ENCODE measurements at regions not wholly inside any gene's neighbourhood (a gene's known extent, or its start where the extent isn't known, plus 50 kb on each side); places are given as distances from the start of the nearest gene placed in this dataset.
A peak's percentile ranks its signal among the peaks of the same experiment; 100 is the strongest.

DNA sequence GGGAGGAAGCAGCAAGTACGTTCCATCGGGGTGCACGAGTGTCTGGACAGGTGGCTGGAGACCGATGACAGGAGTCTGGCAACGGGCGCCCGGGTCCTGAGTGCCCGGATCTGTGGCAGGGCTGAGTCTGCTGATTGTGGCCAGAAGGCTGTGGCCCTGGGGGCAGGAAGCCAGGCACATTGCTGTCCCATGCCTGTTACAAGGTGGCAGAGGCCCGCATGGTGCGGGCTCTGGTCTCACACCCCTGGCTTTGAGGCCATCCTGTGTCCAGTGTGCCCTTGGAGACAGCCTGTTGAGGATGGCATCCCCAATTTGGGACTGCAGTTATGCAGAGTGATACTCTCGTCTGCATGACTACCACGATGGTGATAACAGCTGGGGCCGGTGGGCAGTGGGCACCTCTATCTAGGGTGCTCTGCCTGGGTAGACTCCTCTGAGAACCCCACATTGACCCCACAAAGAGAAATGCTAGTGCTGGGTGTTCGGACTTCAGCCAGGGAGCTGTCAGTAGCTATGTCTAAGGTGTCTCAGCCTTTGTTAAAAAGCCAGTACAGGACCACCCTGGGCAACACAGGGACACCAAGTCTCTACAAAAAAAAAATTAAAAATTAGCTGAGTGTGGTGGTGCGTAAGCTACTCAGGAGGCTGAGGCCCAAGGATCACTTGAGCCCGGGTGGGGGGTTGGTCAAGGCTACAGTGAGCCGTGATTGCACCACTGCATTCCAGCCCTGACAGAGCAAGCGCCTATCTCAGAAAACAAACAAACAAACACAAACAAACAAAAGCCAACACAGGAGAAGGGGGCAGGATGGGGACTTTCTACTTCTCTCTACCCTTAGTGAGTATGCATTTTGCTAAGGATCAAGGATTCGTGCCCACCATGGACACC, 88.3 kb downstream of the RHOB start:
- peaks cover 25% of the 10 kb centered on the region for H3K4me1 Mint-ChIP-seq (ENCODE audit: unreplicated experiment)
- peaks cover 20% of the 10 kb centered on the region for H3K27me3 Mint-ChIP-seq
- no peak overlapping the region for H3K4me3 Mint-ChIP-seq
- no peaks in the 10 kb centered on the region for H3K9me3 Mint-ChIP-seq
- TF ChIP-seq, protein P1, sequence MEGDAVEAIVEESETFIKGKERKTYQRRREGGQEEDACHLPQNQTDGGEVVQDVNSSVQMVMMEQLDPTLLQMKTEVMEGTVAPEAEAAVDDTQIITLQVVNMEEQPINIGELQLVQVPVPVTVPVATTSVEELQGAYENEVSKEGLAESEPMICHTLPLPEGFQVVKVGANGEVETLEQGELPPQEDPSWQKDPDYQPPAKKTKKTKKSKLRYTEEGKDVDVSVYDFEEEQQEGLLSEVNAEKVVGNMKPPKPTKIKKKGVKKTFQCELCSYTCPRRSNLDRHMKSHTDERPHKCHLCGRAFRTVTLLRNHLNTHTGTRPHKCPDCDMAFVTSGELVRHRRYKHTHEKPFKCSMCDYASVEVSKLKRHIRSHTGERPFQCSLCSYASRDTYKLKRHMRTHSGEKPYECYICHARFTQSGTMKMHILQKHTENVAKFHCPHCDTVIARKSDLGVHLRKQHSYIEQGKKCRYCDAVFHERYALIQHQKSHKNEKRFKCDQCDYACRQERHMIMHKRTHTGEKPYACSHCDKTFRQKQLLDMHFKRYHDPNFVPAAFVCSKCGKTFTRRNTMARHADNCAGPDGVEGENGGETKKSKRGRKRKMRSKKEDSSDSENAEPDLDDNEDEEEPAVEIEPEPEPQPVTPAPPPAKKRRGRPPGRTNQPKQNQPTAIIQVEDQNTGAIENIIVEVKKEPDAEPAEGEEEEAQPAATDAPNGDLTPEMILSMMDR (conservative IDR thresholded peaks at IDR 0.05), result no peak
- no peaks in the 10 kb centered on the region for H3K36me3 Mint-ChIP-seq
- H3K27ac Mint-ChIP-seq, result no peak overlapping the region
- no peak for DNase-seq (ENCODE audit: extremely low spot score, unreplicated experiment)

DNA sequence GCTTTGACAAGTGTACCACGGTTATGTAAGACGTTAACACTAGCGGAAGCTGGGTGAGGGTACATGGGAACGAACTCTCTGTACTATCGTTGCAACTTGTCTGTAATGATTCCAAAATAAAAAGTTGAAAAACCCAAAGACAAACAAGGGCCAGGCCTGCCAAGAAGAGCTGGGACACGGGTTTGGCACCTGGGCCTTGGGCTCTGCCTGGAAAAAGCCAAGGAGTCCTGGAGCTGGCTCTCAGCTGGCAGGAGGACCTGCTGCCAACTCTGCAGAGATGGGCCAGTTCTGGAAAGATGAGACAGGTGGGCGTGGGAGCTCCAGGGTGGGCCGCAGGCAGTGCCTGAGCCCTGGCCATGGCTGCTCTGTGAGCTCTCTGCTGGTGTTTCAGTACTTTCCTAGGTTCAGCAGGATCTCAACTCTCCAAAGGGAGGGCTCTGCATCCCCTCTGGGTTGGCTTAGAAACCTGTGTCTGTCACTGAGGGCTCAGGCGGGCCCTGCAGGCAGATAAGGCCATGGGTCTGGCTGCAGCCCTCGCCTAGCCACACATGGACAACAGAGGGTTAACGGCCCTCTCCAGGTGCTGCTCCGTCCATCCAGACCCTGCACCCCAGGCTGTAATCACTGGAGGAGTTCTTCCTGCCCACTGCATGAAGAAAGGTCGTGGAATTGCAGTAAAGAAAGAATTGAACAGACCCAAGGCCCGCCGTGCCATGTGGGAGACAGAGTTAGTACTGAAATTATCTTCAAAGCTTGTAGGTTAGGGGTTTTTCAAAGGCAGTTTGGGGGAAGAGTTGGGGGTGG, 89.9 kb downstream of the RHOB start:
- TF ChIP-seq, protein P1 (conservative IDR thresholded peaks at IDR 0.05), result no peak
- H3K9me3 Mint-ChIP-seq, result no peaks in the 10 kb centered on the region
- no peaks in the 10 kb centered on the region for H3K36me3 Mint-ChIP-seq
- no peak for DNase-seq (ENCODE audit: extremely low spot score, unreplicated experiment)
- H3K27ac Mint-ChIP-seq, result peak overlapping the region; percentile 14
- no peak overlapping the region for H3K4me3 Mint-ChIP-seq
- peaks cover 20% of the 10 kb centered on the region for H3K27me3 Mint-ChIP-seq
- H3K4me1 Mint-ChIP-seq (ENCODE audit: unreplicated experiment), result peaks cover 25% of the 10 kb centered on the region

DNA sequence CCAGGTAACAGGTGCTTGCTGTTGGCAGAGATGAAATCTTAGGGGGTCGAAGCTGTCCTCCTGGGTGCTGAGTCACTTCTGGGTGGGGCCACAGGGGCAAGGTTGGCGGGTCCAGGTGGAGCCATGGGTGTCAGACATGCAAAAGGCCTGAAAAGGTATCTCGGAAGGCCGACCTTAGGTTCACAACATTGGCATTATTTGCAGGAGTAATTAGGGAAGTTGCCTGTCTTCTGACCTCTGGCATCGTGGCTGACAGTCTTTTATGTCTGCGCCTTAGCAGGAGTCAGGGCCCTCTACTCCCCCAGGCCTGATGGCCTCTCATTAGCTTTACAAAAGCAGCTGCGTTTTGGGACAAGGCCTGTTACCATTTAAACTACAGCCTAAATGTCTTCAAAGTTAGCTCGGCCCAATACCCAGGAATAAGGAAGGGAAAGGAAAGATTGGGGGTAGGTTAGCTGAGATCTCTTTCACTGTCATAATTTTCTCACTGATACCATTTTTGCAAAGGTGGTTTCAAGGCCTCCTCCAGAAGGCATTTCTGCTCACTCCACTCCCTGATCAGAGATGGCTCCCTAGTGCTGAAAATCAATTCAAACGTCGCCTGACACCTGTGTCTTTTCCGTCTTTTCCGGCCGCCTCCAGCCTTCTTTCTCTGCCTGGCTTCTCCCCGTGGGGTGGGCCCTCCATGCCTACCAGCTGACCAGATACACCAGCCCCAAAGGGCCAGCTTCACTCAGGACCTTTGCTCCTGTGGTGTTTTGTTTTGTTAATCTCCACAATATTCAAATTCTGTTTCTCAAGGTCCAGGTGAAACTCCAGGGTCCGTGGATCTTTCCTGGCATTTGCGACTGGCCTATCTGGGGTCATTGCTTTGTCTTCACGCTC, 90.8 kb downstream of the RHOB start:
- no peak overlapping the region for H3K4me3 Mint-ChIP-seq
- TF ChIP-seq, protein P1 (conservative IDR thresholded peaks at IDR 0.05), result no peak
- peaks cover 24% of the 10 kb centered on the region for H3K27me3 Mint-ChIP-seq

DNA sequence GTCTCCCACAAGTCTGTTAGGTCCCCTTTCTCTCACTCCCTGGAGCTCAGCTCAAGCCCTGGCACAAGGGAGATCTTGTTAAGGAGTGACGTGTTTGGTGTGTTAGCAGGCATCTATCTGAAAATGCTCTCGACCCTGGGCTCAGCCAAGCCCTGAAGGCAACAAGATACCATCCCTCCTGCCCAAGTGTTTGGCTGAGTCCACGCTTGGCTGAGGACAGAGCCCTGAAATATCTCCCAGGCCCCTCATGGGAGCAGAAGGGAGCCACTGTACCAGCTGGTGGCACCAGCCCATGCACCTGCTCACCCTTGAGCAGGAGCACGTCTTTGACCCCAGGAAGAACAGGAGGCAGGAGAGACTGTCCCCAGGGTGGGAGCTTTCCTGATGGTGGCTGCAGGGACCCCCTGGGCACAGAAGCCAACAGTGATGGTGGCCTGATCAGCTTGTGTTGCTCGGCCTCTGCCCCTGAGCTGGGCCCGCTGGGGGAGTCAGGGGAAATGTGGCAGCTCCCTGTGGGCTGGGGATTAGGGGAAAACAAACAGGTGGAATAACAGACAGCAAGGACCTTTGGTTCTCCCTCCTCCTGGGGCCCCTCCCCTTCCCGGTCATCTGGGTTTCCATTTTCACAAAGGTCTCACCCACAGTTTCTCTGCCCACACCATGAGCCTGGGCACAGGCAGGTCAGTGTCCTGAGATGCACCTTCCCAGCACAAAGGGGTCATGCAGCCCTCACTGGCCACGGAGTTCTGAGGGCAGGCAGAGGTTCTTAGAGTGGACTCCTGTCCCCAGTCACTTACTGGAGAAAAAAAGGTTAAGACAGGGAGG, 91.6 kb downstream of the RHOB start:
- H3K4me1 Mint-ChIP-seq (ENCODE audit: unreplicated experiment), result peaks cover 34% of the 10 kb centered on the region
- no peak overlapping the region for H3K27ac Mint-ChIP-seq
- DNase-seq (ENCODE audit: extremely low spot score, unreplicated experiment), result no peak

More for the DNA sequence above, 90.8 kb downstream of the RHOB start:
- Mint-ChIP-seq H3K27ac (peak overlapping the region; percentile 14), H3K36me3 (no peaks in the 10 kb centered on the region), H3K9me3 (no peaks in the 10 kb centered on the region), H3K4me1 (ENCODE audit: unreplicated experiment) (peaks cover 26% of the 10 kb centered on the region)
- no peak for DNase-seq (ENCODE audit: extremely low spot score, unreplicated experiment)

More for the DNA sequence above, 91.6 kb downstream of the RHOB start:
- TF ChIP-seq, protein P1 (conservative IDR thresholded peaks at IDR 0.05), result no peak
- Mint-ChIP-seq H3K4me3 (no peak overlapping the region), H3K9me3 (no peaks in the 10 kb centered on the region), H3K36me3 (no peaks in the 10 kb centered on the region), H3K27me3 (peaks cover 27% of the 10 kb centered on the region)
